Inflammatory macrophage treated with lipopolysaccharide for 1 hour (primary cell): ENCODE measurements at regions not wholly inside any gene's neighbourhood (a gene's known extent, or its start where the extent isn't known, plus 50 kb on each side); places are given as distances from the start of the nearest gene placed in this dataset.
A peak's percentile ranks its signal among the peaks of the same experiment; 100 is the strongest.

Source experiments
- DNase-seq, 2 donors: peaks; one replicate each; pipeline ENCODE4 v3.0.0-alpha.2; 2020 to 2022

GRCh38 chr4:166274775-166275174 is 401.7 kb downstream of the TLL1 start:
- no peak for DNase-seq

DNA sequence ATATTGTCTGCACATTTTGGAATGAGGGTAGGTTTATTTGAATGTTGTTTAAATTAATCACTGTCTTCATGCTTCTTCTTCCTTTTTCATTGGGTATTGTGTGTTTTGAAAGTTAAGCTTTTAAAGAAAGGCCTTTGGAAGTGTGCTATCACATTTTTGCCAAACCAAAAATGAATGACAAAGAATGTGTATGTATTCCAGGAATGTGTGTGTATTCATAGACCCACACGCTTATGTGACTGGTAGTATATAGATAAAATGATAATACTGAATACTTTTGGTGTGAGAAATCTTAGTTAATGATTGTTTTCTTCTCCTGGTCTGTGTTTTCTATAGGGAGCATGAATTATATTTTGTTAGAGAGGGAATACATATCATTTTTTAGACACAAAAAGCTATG is 404.4 kb downstream of the TLL1 start:
- no peak for DNase-seq

- no peak for DNase-seq
These were observed 404.8 kb downstream of the TLL1 start for GRCh38 chr4:166277853-166278252.

DNA sequence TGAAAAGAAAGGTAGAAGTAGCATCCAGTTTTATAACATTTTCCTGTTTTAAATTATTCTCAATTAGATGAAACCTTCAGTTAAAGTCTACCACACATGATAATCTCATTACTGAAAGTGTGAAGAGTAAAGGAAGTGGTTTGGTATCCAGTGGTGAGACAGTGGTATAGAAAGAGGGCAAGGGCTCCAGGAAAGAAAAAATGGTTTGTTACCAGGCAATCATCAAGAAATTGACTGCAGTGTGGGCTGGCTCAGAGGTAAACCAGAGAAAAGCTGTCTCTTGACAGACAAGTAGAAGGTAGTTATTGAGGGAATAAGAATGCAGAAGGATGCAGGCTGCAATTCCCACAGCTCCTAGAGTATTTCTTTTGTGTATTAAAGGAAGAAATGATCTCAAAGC is 406.2 kb downstream of the TLL1 start:
- DNase-seq, result no peak

- no peak for DNase-seq
These were observed 407.6 kb downstream of the TLL1 start for GRCh38 chr4:166280642-166281041.

DNA sequence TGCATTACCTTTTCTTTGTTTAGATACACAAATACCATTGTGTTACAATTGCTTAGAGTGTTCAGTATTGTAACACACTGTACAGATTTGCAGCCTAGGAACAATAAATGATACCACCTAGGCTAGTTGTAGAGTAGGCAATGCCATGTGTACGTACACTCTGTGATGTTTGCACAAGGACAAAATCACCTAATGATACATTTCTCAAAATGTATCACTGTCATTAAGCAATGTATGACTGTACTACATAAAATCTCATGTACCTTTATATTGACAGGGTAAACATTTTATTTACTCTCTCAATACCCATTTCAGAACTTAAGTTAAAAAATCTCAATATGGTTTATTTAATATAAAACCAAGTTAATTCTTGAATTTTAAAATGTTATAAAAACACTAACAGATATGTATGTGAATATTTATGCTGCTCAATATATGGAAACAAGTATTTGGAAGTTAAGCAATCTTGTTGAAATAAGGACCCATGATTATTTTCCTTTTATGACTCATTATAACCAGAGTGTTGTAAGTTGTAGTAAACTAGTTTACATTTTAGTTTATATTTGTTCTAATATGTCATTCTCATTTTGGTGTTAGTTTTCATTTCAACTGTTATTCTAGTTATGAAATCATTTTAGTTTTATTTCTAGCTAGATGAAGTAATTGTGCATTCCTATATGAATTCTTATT is 409.2 kb downstream of the TLL1 start:
- no peak for DNase-seq

DNA sequence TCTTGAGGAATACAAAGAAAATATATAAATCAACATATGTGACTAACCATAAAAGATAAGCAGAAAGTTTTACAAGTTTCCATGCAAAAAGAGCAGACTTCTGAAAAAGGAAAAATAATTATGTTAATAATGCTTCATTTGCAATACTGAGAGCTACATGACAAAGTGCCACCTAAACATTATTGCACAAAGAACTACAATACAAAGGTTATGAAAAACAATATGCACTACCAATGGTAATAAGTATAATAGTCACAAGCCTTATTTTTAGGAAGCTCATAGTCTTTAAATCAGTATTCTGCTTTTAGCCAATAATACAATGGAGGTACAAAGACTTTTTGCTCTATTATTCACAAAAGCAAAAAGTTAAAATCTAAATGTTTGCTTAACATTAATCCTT is 411.2 kb downstream of the TLL1 start:
- no peak for DNase-seq

DNA sequence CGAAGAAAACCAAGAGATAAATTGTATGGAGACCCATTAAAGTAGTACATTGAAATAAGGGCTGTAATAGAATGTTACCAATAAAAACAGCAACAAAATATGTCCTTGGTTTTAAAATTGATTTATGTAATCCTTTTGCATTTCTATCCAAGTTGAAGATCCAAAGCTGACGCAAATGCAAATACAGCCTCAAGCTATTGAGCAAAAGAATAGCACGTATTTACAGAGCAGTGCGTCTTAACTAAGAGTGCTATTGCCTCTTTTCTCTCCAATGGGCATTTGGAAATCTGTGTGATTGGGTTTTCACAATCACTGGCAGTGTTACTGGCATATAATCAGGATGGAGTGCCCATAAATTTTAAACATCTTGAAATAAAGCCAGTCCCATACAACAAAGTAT is 417.4 kb downstream of the TLL1 start:
- DNase-seq, result no peak

DNA sequence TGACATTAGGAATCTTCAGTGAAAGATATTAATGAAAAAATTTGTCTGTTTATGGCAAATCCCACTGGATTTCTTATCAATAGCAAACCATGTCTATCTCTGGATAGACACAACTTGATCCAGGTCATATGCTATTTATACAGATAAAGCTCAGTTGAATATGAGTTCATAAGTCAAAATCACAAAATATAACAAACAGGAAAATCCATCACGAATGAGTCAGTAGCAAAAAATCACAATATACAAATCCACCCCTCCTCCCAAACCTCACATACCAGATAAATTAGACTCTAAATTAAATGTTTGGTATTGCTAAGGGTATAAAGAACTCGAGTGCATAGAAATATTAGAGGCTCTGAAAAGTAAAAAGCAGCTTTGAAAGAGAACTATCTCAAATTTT is 420.5 kb downstream of the TLL1 start:
- no peak for DNase-seq

GRCh38 chr4:166301266-166301665 is 428.2 kb downstream of the TLL1 start:
- no peak for DNase-seq

DNA sequence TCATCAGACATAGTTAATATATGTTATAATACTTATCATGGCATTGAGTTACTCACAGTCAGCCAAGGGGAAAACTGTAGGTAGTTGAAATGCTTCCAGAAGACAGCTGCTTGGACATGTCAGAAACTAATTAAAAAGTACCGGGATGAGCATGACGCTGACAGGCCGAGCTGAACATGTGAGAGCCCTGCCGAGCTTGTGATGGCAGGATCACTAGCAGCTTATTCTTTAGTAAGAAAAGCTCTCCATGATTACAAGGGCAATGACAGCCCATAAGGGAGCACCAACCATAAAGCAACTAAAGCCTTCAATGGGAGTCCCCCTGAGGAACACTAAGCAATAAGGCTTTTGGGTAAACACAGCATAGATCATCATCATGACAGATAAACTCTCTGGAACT is 435.6 kb downstream of the TLL1 start:
- DNase-seq, result no peak

GRCh38 chr4:166309286-166309685 is 436.2 kb downstream of the TLL1 start:
- no peak for DNase-seq

DNA sequence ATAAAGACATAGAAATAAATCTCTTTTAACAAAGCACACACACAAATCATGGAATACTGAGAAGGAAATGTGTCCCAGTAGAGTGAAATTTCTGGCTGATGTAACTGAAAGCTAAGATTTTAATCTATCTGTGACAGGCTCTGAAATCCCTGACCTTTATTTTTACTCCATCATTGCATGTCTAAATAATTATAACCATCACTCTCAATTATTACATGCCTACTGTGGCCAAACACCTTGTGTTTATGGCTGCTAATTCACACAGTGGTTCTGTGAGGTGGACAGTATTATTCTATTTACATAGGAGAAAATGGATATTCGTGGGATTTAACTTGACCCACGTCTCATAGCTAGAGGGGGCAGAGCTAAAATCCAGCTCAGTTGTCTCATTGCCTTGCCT is 438.1 kb downstream of the TLL1 start:
- DNase-seq, result no peak

- DNase-seq, result no peak
These were observed 439.1 kb downstream of the TLL1 start for GRCh38 chr4:166312166-166312565.

- no peak for DNase-seq
These were observed 441.9 kb downstream of the TLL1 start for GRCh38 chr4:166314902-166315301.

GRCh38 chr4:166315721-166316467 is 442.9 kb downstream of the TLL1 start:
- no peak for DNase-seq

- no peak for DNase-seq
These were observed 445.9 kb downstream of the TLL1 start for GRCh38 chr4:166318810-166319525.

- DNase-seq, result no peak
These were observed 450.2 kb downstream of the TLL1 start for GRCh38 chr4:166323250-166323649.

- peak in 1 of 2 donors; percentile 2 for DNase-seq
These were observed 451.3 kb downstream of the TLL1 start for GRCh38 chr4:166324321-166324720.

DNA sequence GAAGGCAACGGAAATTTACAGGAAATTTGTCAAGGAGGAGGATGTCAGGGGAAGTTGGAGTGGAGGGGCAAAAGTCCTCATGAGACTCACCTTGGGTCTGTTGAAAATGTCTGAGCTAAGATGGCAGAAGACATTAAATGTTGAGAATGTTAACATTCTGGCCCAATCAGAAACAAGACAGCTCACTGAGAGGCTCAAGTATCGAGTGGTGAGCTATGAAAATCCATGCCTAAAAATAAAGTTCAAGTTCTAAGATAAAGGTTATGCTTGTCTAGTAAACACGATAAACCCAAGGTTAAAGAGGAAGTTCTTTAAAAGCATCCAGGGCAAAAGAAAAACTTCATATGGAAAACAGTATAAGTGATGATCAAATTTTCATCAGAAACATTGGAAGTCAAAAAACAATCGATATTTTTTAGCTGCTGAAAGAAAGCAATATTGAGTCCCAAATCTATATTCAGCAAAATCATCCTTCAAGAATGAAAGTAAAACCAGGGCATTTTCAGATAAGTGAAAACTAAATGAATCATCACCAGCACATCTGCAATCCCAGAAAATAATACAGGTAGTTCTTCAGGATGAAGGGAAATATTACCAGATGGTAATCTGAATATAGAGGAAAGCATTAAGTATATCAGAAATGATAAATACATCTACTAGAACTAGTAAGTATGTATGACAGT is 462.4 kb downstream of the TLL1 start:
- no peak for DNase-seq

DNA sequence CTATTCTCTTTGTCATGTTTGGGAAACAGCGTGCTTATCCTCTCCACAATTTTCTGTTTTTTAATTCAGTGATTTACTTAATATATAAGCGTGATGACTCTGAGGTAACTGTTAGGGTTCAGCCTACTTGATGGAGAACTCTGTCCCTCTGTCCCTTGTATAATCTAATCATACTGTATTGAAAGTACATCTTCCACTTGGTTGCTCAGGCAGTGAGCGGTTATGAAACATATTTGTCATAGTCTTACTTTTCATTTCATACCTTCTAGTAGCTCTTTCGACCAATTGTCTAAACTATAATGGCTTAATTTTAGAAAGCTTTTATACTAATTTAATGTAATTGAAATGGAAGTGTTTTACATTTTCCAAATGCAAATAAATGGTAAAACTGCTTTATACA is 469.0 kb downstream of the TLL1 start:
- DNase-seq, result no peak

GRCh38 chr4:166363198-166363597 is 490.2 kb downstream of the TLL1 start:
- DNase-seq, result no peak

- DNase-seq, result no peak
These were observed 493.0 kb downstream of the TLL1 start for GRCh38 chr4:166366012-166366411.
